OCI-LY3 (cell line): ENCODE measurements at regions not wholly inside any gene's neighbourhood (a gene's known extent, or its start where the extent isn't known, plus 50 kb on each side); places are given as distances from the start of the nearest gene placed in this dataset.

Source experiments
- EZH2phosphoT487 ChIP-seq: fragments of 200-600 bp; shearing (Covaris generic); IDR thresholded peaks from 2 replicates; pipeline ENCODE4 v1.6.1; 2018; ENCODE audit warnings: antibody characterized with exemption, mixed run types, low read depth
- TF ChIP-seq, protein P1 (sequence below): fragments of 200-600, 300-600 bp; sonication (generic); IDR thresholded peaks from 2 replicates; pipeline ENCODE4 v1.5.1; 2014; ENCODE audit warnings: antibody characterized with exemption, low read length, low read depth

GRCh38 chr5:124054564-124054963, 542.6 kb downstream of the CSNK1G3 start:
- TF ChIP-seq, protein P1, sequence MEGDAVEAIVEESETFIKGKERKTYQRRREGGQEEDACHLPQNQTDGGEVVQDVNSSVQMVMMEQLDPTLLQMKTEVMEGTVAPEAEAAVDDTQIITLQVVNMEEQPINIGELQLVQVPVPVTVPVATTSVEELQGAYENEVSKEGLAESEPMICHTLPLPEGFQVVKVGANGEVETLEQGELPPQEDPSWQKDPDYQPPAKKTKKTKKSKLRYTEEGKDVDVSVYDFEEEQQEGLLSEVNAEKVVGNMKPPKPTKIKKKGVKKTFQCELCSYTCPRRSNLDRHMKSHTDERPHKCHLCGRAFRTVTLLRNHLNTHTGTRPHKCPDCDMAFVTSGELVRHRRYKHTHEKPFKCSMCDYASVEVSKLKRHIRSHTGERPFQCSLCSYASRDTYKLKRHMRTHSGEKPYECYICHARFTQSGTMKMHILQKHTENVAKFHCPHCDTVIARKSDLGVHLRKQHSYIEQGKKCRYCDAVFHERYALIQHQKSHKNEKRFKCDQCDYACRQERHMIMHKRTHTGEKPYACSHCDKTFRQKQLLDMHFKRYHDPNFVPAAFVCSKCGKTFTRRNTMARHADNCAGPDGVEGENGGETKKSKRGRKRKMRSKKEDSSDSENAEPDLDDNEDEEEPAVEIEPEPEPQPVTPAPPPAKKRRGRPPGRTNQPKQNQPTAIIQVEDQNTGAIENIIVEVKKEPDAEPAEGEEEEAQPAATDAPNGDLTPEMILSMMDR, result no peak
- no peak for TF ChIP-seq EZH2phosphoT487
